WERI-Rb-1 (cell line): ENCODE measurements at regions not wholly inside any gene's neighbourhood (a gene's known extent, or its start where the extent isn't known, plus 50 kb on each side); places are given as distances from the start of the nearest gene placed in this dataset.
"Not testable (repeated sequence)": the region's sequence is repeated elsewhere in the genome, so short reads cannot be mapped to it uniquely, and the experiment has no call there.

Experiments used
- DNase-seq: peaks from one replicate; pipeline ENCODE4 v3.0.0-alpha.2; 2020
- H3K27ac ChIP-seq: fragments of 250-450 bp; sonication (Bioruptor Pico); 2 replicates; pipeline ENCODE4 v1.5.1; 2020; ENCODE audit warnings: mild to moderate bottlenecking, moderate library complexity
- H3K27me3 ChIP-seq: fragments of 250-450 bp; sonication (Bioruptor Pico); 2 replicates; pipeline ENCODE4 v1.5.1; 2021; ENCODE audit warnings: mild to moderate bottlenecking, low read depth, moderate library complexity; ENCODE audit not compliant: insufficient read depth, severe bottlenecking
- H3K36me3 ChIP-seq: fragments of 250-450 bp; sonication (Bioruptor Pico); 2 replicates; pipeline ENCODE4 v1.5.1; 2020; ENCODE audit warnings: mild to moderate bottlenecking, moderate library complexity
- H3K4me3 ChIP-seq: 2 replicates; pipeline ENCODE4 v1.5.1; 2011; ENCODE audit warnings: low read depth, mild to moderate bottlenecking, control low read depth, low read length
- H3K9me3 ChIP-seq: fragments of 250-450 bp; sonication (Bioruptor Pico); 2 replicates; pipeline ENCODE4 v1.5.1; 2021; ENCODE audit warnings: mild to moderate bottlenecking, moderate library complexity; ENCODE audit not compliant: severe bottlenecking
- TF ChIP-seq, protein P1 (sequence below): IDR thresholded peaks from 2 replicates; pipeline ENCODE4 v1.5.1; 2011; ENCODE audit warnings: low read depth, mild to moderate bottlenecking, control low read depth, inconsistent platforms, low read length

DNA sequence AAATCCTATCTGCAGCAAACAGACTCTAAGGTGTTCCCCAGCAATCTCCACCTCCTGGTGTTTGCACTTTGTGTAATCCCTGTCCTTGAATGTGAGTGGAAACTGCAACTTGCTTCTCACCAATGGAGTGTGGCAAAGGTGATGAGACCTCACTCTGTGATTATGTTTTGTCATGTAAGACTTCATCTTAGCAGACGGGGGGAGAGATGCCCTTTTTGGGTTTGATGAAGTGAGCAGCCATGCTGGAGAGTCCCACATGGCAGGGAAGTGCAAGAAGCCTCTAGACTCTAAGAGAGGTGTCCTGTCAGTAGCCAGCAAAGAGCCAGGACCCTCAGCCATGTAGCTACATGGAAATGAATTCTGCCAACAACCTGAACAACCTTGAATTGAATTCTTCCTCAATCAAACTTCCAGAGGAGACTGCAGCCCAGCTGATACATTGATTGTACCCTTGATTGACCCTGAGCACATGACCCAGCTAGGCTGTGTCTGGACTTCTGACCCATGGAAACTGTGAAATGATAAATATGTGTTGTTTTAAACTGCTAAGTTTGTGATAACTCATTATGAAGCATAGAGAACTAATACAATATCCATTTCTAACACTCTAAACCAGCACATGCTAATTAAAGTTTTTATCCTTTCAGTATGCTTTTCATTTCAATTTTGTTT is 71.4 kb upstream of the RASGRF1 start:
- H3K9me3 ChIP-seq, result no peaks in the 10 kb centered on the region
- H3K4me3 ChIP-seq, result no peak overlapping the region
- TF ChIP-seq, protein P1, sequence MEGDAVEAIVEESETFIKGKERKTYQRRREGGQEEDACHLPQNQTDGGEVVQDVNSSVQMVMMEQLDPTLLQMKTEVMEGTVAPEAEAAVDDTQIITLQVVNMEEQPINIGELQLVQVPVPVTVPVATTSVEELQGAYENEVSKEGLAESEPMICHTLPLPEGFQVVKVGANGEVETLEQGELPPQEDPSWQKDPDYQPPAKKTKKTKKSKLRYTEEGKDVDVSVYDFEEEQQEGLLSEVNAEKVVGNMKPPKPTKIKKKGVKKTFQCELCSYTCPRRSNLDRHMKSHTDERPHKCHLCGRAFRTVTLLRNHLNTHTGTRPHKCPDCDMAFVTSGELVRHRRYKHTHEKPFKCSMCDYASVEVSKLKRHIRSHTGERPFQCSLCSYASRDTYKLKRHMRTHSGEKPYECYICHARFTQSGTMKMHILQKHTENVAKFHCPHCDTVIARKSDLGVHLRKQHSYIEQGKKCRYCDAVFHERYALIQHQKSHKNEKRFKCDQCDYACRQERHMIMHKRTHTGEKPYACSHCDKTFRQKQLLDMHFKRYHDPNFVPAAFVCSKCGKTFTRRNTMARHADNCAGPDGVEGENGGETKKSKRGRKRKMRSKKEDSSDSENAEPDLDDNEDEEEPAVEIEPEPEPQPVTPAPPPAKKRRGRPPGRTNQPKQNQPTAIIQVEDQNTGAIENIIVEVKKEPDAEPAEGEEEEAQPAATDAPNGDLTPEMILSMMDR, result no peak
- no peaks in the 10 kb centered on the region for H3K36me3 ChIP-seq
- no peak overlapping the region for H3K27ac ChIP-seq
- no peaks in the 10 kb centered on the region for H3K27me3 ChIP-seq
- no peak for DNase-seq

DNA sequence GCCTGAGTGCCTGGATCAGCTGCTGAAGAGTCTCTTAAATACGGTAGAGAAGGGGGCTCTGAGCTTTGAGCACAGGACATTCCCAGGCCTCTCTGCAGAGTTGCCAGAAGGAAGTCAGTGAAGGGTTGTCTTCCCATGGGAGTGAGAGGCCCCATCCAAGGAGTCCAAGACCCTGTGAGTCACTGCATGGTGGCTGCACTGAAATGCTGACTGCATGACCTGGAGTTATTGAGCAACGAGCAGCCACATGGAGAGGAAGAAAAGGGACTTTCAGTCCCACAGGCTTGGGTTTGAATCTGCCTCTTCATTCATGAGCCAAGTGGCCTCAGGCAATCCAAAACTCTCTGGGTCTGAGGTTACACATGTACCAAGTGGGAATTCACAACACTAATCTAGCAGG is 69.6 kb upstream of the RASGRF1 start:
- Histone ChIP-seq H3K27ac (no peak overlapping the region), H3K4me3 (no peak overlapping the region), H3K9me3 (no peaks in the 10 kb centered on the region), H3K36me3 (no peaks in the 10 kb centered on the region), H3K27me3 (no peaks in the 10 kb centered on the region)
- TF ChIP-seq, protein P1, result no peak
- DNase-seq, result no peak

DNA sequence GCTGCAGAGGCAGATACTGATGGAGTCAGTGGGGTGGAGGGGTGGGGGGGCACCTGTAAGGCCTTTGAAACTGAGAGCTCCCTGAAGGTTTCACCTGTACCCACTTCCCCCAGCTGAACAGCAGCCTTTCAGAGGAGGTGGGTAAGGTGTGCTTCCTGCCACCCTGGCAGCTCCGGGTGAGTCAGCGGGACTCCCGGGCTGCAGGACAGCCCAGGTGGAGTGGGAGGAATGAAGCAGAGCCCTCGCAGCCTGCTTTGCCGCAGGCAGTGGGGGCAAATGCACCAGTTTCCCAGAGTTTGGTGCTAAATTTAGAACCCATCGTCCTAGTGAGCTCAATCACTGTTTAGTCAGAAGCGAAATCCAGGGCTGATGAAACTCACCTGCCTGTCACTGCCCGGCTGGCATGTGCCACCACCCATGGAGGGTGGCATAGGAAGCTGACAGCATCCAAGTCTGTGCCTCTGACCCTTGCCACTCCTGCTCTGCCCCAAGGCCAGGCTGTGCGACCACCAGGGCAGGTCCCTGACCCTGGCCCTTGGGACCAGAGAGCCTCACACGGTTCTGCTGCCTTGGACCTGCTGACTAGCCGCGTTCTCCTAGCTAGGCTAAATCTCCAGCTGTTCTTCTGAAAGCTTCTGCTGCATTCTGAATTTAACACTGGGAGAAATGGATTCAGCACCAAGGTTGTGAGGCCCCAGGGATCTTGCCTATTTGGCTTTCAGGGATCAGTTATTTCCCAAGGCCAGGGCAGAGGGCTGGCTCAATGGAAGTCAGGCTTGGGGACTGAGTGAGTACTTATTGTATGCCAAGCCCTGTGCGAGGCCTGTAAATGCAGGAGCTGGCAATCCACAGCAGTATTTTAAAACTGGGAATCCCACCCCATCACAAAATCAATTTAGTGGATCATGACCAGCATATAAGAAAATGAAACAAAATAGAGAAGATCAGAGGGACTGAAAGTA is 67.3 kb upstream of the RASGRF1 start:
- no peaks in the 10 kb centered on the region for H3K9me3 ChIP-seq
- TF ChIP-seq, protein P1, result no peak
- no peak for DNase-seq
- H3K27me3 ChIP-seq, result no peaks in the 10 kb centered on the region
- H3K4me3 ChIP-seq, result no peak overlapping the region
- no peaks in the 10 kb centered on the region for H3K36me3 ChIP-seq
- H3K27ac ChIP-seq, result no peak overlapping the region

DNA sequence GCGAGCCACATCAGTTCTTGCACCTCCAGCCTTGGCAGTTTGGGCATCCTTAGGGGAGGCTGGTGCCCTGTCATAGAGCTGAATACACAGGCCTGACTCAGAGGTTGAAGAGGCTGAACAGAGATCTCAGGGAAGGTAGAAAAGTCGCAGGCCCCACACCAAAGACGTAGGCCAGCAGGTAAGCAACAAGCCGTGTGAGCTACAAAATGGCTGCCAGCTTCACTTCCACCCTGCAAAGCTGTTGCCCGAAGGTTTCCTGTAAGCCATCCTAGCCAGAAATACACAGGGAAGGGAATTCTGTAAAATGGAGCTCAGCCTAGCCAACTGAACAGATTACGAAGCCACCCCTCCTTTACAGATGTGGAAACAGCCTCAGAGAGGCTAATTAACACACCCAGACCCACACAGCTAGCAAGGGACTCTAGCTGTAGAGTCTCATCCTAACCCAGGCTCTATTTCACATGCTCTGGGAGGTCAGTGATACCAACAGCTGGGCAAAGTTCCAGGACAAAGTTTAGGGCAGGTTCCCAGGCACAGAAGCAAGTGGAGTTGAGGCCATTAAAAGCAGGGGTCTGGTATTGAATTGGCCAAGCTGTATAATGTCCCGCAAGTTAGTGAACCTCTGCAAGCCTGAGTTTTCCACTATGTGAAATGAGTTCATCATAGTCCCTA is 66.3 kb upstream of the RASGRF1 start:
- Histone ChIP-seq H3K4me3 (no peak overlapping the region), H3K27ac (no peak overlapping the region), H3K27me3 (no peaks in the 10 kb centered on the region), H3K9me3 (no peaks in the 10 kb centered on the region), H3K36me3 (no peaks in the 10 kb centered on the region)
- TF ChIP-seq, protein P1, result no peak
- no peak for DNase-seq

DNA sequence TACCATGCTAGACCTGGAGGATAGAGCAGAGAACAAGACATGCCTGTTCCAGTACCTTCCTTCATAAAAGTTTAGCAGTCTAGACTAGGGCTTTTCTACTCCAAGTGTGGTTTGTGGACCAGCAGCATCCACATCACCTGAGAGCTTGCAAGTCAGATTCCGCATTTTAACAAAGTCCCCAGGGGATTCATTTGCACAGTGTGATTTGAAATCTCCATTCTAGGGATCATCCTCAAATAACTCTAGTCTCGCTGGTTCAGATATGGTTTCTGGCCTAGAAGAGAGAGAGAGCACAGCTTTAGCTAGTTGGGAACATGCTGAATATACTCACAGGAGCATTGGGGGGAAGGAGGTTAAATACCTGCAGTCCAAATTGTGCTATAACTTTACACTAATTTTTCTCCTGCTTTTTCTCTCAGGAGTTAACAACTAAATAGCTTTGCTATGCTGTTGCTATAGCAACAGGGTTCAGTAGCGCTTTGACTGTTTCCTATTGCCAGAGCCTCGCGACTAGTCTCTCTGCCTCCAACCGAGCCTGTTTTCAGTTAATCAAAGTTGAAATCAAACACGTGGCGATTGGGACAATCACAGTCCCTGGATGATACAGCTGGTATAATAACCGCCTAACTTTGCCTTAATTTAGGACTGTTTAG is 64.0 kb upstream of the RASGRF1 start:
- Histone ChIP-seq H3K27me3 (no peaks in the 10 kb centered on the region), H3K9me3 (peaks cover 3% of the 10 kb centered on the region)
- DNase-seq, result no peak

DNA sequence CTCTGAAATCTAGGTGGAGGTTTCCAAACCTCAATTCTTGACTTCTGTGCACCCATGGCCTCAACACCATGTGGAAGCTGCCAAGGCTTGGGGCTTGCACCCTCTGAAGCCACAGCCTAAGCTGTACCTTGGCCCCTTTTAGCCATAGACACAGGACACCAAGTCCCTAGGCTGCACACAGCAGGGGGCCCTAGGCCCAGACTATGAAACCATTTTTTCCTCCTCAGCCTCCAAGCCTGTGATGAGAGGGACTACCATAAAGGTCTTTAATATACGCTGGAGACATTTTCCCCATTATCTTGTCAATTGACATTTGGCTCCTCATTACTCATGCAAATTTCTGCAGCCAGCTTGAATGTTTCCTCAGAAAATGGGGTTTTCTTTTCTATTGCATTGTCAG is 53.7 kb upstream of the RASGRF1 start:
- H3K9me3 ChIP-seq, result peaks cover 14% of the 10 kb centered on the region
- not testable (repeated sequence) for H3K27me3 ChIP-seq, DNase-seq, H3K27ac ChIP-seq, H3K36me3 ChIP-seq, H3K4me3 ChIP-seq

More for the DNA sequence above, 64.0 kb upstream of the RASGRF1 start:
- Histone ChIP-seq H3K4me3 (no peak overlapping the region), H3K36me3 (no peaks in the 10 kb centered on the region), H3K27ac (no peak overlapping the region)
- TF ChIP-seq, protein P1, result no peak
